GM19438 (cell line): ENCODE measurements at regions not wholly inside any gene's neighbourhood (a gene's known extent, or its start where the extent isn't known, plus 50 kb on each side); places are given as distances from the start of the nearest gene placed in this dataset.
"Not testable (repeated sequence)": the region's sequence is repeated elsewhere in the genome, so short reads cannot be mapped to it uniquely, and the experiment has no call there.

ENCODE experiments used
- ATAC-seq: cut with Tn5 transposase; IDR thresholded peaks from one replicate; pipeline ENCODE4 v1.9.1; 2021; ENCODE audit warnings: low read depth; ENCODE audit not compliant: unreplicated experiment

DNA sequence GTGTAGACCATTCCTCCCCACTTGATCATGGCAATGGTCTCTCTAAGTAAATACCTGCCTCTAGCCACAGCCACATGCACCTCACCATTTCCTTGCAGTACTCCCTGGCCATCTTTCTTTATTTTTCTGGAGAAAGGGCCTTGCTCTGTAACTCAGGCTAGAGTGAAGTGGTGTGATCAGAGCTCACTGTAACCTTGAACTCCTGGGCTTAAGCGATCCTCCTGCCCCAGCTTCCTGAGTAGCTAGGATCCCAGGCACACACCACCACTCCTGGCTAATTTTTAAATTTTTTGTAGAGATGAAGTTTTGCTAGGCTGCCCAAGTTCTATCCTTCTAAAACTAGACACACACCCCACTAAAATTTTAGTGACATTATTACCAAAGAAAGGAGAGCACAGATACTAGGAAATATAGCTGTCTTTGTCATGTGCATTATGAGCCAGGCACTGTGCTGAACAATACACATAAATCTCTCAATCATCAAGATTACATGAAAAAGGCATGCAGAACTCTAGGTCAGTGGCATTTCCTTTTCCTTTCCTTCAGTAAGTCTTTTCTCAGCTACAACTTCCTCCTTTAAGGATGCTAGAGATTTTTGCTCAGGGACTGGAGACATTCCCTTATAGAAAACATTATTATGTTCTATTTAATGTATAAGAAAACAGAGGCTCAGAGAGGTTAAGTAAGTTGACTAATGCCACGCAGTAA, 95.0 kb upstream of the SERBP1 start:
- ATAC-seq = no peak

DNA sequence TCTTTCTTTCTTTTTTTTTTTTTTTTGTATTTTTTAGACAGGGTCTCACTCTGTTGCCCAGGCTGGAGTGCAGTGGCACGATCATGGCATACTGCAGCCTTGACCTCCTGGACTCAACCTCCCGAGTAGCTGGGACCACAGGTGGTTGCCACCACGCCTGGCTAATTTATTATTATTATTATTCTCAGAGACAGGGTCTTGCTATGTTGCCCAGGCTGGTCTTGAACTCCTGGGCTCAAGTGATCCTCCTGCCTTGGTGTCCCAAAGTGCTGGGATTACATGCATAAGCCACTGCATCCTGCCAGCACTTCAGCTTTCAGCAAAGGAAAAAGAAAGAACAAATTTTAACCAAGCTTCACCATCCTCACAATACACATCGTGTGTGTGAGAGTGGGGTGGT, 97.9 kb upstream of the SERBP1 start:
- ATAC-seq = no peak

DNA sequence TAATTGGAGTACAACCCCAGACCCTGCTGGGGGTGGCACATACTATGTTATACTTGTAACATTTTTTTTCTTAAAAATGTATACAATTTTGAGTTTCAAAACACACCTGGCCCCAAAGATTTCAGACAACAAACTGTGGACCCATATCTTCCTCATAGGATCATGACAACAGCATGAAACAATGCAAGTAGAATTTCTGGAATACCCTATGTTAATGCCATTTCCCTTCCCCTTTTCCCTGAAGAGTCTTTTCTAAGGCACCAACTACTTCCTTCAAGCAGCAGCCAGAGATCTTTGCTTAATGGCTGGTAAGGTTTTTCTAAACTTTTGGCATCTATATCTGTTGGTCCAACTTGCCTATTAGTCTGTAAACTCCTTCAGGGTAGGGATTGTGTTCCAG, 99.9 kb upstream of the SERBP1 start:
- no peak for ATAC-seq

DNA sequence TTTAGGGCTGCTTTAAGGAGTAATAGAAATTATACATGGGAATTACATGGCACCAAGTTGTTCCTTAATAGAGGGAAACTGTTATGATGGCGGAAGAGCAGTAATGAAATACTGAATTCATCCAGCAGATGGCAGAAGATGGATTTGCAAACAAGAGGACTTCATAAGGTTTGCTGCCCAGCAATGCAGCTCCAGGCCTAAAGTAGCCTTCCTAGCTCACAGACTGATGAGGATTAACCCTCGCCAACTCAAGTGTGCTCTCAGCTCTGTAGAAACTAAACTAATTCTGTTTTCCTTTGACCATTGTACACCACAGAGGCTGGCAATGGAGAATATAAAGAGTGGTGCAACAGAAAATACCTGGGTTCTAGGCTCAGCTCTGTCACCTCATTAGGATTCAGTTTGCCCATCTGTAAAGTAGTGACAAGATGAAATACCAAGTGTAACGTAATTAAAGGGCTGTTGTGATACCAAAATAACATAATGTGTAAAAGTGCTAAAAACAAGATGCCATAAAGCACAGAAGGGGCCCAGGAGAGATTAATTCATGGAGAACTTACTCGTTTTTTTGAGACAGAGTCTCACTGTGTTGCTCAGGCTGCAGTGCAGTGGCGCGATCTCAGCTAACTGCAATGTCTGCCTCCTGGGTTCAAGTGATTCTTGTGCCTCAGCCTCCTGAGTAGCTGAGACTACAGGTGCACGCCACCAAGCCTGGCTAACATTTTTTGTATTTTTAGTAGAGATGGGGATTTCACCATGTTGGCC, 102.4 kb upstream of the SERBP1 start:
- peak; percentile 82 for ATAC-seq

GRCh38 chr1:67534627-67535065, 104.4 kb upstream of the SERBP1 start:
- ATAC-seq = no peak

DNA sequence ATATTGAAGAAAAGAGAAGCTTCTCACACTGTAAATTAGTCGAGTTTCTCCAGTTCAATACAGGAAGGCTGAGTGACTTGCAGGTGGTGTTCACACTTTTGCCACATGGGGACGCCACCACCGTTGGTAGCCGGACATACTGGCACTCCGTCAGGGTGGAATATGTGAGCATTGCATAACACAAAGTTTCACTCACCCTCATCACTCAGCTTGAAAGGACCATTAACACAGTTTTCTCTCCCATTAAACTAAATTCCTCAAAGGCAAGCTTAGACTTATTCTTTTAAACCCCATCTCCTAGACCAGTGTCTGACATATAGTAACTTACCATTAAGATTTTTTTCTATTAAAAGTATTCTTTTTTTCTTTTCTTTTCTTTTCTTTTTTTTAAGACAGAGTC, 105.3 kb upstream of the SERBP1 start:
- no peak for ATAC-seq

DNA sequence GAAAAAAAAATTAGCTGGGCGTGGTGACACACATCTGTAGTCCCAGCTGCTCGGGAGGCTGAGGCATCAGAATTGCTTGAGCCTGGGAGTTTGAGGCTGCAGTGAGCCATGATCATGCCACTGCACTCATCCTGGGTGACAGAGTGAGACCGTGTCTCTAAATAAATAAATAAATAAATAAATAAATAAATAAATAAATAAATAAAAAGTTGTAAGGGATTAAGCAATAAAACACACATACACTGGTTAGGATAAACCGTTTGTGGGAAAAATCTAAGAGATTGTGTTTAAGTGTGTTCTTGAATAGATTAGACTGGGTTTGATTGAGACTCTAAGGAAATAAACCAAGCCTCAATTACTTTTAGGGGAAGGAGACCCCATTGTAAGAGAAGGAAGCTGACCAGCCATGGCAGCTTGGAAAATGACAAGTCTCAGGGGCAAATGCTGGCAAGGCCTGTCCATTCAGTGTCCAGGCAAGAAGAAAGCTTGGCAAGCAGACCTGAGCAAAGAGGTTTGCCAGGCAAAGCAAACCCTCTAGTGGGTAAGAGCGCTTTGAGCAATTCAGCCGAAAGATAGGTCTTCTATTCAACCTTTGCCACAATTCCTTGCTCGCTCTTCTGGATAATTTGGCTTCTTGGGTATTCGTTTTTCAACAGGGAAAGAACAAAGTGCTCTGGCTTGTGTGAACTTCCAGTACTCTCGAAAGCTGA, 106.9 kb upstream of the SERBP1 start:
- ATAC-seq = no peak

GRCh38 chr1:67537667-67538018, 107.4 kb upstream of the SERBP1 start:
- ATAC-seq = no peak

- ATAC-seq = no peak
Observed at GRCh38 chr1:67540025-67540732, 110.0 kb upstream of the SERBP1 start.

DNA sequence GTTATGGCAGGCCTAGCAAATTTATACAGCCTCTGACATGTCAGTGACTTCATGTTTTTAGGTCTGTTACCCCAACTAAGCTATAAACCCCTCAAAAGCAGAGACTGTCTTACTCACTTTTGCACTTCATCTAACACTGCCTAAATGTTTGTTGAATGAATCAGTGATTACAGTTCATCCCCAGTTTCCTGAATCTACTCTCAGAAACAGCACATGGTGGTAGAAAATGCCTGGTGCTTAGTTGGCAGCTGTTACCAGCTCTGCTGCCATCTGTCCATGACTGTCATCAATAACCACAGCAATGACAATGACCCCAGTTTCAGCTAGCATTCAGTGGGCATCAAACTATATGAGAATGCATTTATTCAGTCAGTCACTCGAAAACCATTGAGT, 110.5 kb upstream of the SERBP1 start:
- ATAC-seq = no peak

DNA sequence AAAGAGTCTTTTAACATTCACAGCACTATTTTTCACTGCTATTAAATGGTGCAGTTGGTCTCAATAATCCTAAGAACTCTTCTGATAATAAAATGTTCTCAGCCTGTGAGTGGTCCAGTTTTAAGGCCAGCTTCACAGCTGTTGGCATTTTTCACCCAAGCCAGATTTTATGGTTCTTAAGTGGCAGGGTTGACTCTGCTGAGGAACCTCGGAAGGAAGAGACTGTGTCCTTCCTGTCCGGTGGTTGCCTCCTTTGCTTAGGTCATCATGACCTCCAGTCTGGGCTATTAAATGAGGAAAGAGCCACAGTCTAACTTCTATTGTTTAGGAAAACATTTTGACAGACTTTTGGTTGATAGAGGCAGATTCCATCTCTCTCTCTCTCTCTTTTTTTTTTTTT, 112.5 kb upstream of the SERBP1 start:
- no peak for ATAC-seq

DNA sequence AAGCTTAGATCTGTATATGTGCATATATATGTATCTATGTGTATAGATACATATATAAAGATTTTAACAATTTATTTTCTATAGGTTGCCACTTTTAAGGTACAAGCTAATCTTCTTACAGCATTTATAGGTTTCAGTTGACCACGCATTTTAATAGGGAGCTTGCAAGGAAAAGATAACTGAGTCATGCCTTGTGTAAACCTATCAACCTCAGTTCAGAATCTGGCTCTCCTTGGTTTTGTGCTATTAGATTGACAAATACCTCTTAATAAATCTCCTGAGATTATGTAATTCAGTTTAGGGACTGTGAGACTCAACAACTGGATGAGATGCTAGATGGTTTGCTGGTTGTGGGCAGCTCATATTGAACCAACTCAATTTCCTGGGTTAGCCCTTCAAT, 114.7 kb upstream of the SERBP1 start:
- ATAC-seq = no peak

GRCh38 chr1:67545364-67545763, 115.2 kb upstream of the SERBP1 start:
- ATAC-seq = no peak

DNA sequence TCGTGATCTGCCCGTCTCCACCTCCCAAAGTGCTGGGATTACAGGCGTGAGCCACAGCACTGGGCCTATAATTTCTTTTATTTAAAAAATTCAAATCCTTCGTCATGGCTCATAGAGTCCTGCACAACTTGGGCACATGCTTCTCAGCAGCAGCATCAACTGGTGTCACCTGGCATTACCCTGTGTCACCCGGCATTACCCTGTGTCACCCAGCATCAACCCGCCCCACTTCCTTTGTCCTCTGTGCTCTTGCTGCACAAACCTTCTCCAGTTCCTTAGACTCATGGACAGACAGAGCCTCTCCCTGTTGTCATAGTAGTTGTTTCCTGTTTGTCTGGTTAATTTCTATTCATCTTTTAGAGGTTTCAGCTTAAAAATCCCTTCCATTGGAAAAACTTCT, 121.2 kb upstream of the SERBP1 start:
- no peak for ATAC-seq

DNA sequence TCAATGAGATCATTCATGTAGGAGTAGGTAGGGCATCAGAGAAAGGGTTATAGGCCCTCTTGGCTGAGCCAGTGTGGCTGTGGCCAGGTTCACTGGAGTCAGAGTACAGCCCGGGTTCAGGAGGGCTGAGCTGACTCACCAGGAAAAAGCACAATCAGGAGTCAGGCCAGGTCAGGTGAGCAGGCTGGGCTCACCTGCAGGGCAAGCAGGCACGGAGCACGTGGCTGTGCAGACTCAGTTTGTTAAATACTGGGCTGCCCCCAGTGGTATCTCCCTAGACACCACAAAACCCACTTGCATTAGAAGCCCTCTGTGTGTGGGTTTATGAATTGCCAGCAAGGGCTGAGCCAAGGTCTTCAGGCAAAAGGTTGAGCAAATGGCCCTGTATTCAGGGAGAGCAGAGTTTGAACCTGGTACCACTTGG, 122.1 kb upstream of the SERBP1 start:
- ATAC-seq = no peak

DNA sequence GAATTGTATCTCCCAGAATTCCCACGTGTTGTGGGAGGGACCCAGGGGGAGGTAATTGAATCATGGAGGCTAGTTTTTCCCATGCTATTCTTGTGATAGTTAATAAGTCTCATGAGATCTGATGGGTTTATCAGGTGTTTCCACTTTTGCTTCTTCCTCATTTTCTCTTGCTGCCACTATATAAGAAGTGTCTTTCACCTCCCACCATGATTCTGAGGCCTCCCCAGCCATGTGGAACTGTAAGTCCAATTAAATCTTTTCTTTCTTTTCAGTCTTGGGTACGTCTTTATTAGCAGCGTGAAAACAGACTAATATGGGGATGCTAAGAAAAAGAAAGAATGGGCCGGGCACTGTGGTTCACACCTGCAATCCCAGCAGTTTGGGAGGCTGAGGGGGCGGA, 124.0 kb upstream of the SERBP1 start:
- ATAC-seq = not testable (repeated sequence)

GRCh38 chr1:67555461-67556296, 125.5 kb upstream of the SERBP1 start:
- no peak for ATAC-seq

- no peak for ATAC-seq
Observed at GRCh38 chr1:67556297-67556900, 126.2 kb upstream of the SERBP1 start.

GRCh38 chr1:67557696-67558448, 127.1 kb upstream of the GADD45A start:
- ATAC-seq = no peak
